ENCODE measurements at regions not wholly inside any gene's neighbourhood (a gene's known extent, or its start where the extent isn't known, plus 50 kb on each side); places are given as distances from the start of the nearest gene placed in this dataset.

DNA sequence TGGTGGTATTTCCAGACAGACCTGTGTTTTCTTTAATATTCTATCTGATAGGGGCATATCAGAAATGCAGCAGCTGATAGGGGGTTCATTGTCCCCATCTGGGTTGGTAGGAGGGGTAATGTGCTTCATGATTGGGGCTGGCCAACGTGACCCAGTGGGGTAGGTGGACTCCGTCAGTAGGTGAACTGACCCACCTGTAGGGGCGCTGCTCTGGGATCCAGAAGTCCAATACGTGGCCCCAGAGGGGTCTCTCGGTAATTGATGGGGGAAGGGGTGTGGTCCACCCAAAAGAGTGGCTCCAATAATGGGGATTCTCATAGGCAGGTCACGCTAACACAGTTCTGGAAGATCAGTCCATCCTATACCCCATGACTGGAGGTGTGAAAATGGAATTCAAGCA lies 112.0 kb downstream of the PRLHR start:
- Histone ChIP-seq H3K27me3 (no peaks in the 10 kb centered on the region), H3K4me1 (no peaks in the 10 kb centered on the region), H3K36me3 (no peaks in the 10 kb centered on the region), H3K27ac (no peak overlapping the region), H3K9me3 (no peaks in the 10 kb centered on the region), H3K4me3 (no peak overlapping the region)
- intact Hi-C loops (cut with DNase I; ENCODE audit: low total_unique reads) = no loop called here
- TF ChIP-seq CTCF (IDR thresholded peaks at IDR 0.05) = no peak
- DNase-seq = no peak

DNA sequence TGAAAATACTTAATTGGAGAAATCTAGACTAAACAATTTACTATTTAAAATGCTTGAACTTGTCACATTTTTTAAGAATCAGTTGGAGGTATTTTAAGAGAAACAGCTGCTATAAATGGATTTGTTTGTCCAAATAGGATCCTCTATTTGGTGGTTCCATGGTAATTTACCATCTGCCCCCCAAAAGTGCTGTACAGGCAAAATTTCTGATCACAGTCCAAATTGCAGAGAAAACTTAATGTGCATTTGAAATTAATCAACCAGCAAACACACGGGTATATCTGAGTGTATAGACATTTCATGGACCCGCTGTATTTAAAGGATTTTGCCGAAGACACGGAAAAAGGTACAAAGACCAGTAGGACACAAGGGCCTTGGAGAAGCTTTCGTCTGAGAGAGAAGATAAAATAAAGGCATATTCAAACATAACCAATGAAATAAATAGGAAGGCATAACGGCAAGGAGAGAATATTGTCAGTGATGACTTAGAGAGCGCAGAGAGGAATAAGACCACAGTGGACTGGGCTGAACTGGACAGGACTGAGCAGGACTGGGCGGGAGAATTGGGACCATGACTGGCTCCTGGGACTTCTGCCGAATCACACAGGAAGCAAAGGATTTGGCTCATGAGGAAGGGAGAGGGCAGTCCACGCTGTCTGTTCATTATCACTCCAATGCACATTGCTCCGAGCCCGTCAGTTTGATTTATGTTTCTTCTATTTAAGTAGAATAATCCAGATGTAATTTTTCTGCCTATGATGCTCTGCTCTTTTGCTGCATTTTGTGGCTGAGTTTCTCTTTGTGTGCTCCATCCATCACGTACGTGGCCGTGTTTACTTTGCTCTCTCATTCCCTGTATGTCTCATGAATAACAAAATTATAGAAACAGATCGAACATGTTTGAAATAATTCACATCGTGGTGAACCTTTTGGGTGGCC lies 112.8 kb downstream of the PRLHR start:
- DNase-seq = no peak
- TF ChIP-seq CTCF (IDR thresholded peaks at IDR 0.05) = no peak
- intact Hi-C loops (cut with DNase I; ENCODE audit: low total_unique reads) = no loop called here
- Histone ChIP-seq H3K9me3 (no peaks in the 10 kb centered on the region), H3K27me3 (no peaks in the 10 kb centered on the region), H3K4me1 (no peaks in the 10 kb centered on the region), H3K27ac (no peak overlapping the region), H3K4me3 (no peak overlapping the region), H3K36me3 (no peaks in the 10 kb centered on the region)

GRCh38 chr10:118481871-118482270 lies 113.6 kb downstream of the PRLHR start:
- H3K4me3 ChIP-seq = no peak overlapping the region
- no peaks in the 10 kb centered on the region for H3K27me3 ChIP-seq
- H3K27ac ChIP-seq = no peak overlapping the region
- TF ChIP-seq CTCF (IDR thresholded peaks at IDR 0.05) = no peak
- intact Hi-C loops (cut with DNase I; ENCODE audit: low total_unique reads) = no loop called here
- no peaks in the 10 kb centered on the region for H3K36me3 ChIP-seq
- DNase-seq = no peak
- H3K4me1 ChIP-seq = no peaks in the 10 kb centered on the region
- no peaks in the 10 kb centered on the region for H3K9me3 ChIP-seq

GRCh38 chr10:118475214-118475613 lies 120.2 kb downstream of the PRLHR start:
- Histone ChIP-seq H3K27me3 (no peaks in the 10 kb centered on the region), H3K9me3 (peaks cover 0 to 10% (median 8%) of the 10 kb centered on the region in 3 donors), H3K36me3 (no peaks in the 10 kb centered on the region), H3K4me3 (no peak overlapping the region), H3K27ac (no peak overlapping the region), H3K4me1 (no peaks in the 10 kb centered on the region)
- no peak for DNase-seq
- intact Hi-C loops (cut with DNase I; ENCODE audit: low total_unique reads) = no loop called here
- TF ChIP-seq CTCF (IDR thresholded peaks at IDR 0.05) = no peak

GRCh38 chr10:118474111-118474510 lies 121.3 kb downstream of the PRLHR start:
- H3K36me3 ChIP-seq = no peaks in the 10 kb centered on the region
- H3K9me3 ChIP-seq = peaks cover 0 to 10% (median 8%) of the 10 kb centered on the region in 3 donors
- DNase-seq = no peak

More at GRCh38 chr10:118474111-118474510, 121.3 kb downstream of the PRLHR start:
- Histone ChIP-seq H3K4me1 (no peaks in the 10 kb centered on the region), H3K27ac (no peak overlapping the region), H3K27me3 (no peaks in the 10 kb centered on the region), H3K4me3 (no peak overlapping the region)
- TF ChIP-seq CTCF (IDR thresholded peaks at IDR 0.05) = no peak
- intact Hi-C loops (cut with DNase I; ENCODE audit: low total_unique reads) = no loop called here

Measured in tibial artery (tissue), 4 donors.